ENCODE measurements at regions not wholly inside any gene's neighbourhood (a gene's known extent, or its start where the extent isn't known, plus 50 kb on each side); places are given as distances from the start of the nearest gene placed in this dataset.

- DNase-seq: no peak
These were observed 353.3 kb downstream of the C16orf95 start for GRCh38 chr16:86963600-86964575.

- no peak for DNase-seq
These were observed 352.4 kb downstream of the C16orf95 start for GRCh38 chr16:86964796-86965241.

GRCh38 chr16:86965331-86965730 lies 351.9 kb downstream of the C16orf95 start:
- no peak for DNase-seq

GRCh38 chr16:86965840-86966550 lies 351.2 kb downstream of the C16orf95 start:
- DNase-seq: no peak

- no peak for DNase-seq
These were observed 350.4 kb downstream of the C16orf95 start for GRCh38 chr16:86966777-86967176.

- DNase-seq: no peak
These were observed 348.3 kb downstream of the C16orf95 start for GRCh38 chr16:86968866-86969265.

- DNase-seq: no peak
These were observed 347.5 kb downstream of the C16orf95 start for GRCh38 chr16:86969716-86970115.

GRCh38 chr16:86970279-86970678 lies 346.9 kb downstream of the C16orf95 start:
- DNase-seq: no peak

GRCh38 chr16:86970726-86971125 lies 346.5 kb downstream of the C16orf95 start:
- DNase-seq: no peak

- DNase-seq: no peak
These were observed 345.9 kb downstream of the C16orf95 start for GRCh38 chr16:86971251-86971650.

GRCh38 chr16:86974120-86974519 lies 343.1 kb downstream of the C16orf95 start:
- DNase-seq: no peak

- peak; percentile 17 for DNase-seq
These were observed 341.7 kb downstream of the C16orf95 start for GRCh38 chr16:86975445-86975844.

GRCh38 chr16:86977076-86977676 lies 340.0 kb downstream of the C16orf95 start:
- DNase-seq: no peak

- no peak for DNase-seq
These were observed 338.7 kb downstream of the C16orf95 start for GRCh38 chr16:86978445-86979030.

- DNase-seq: no peak
These were observed 338.1 kb downstream of the C16orf95 start for GRCh38 chr16:86979061-86979460.

- no peak for DNase-seq
These were observed 337.1 kb downstream of the C16orf95 start for GRCh38 chr16:86979984-86980553.

- DNase-seq: no peak
These were observed 336.5 kb downstream of the C16orf95 start for GRCh38 chr16:86980644-86981043.

GRCh38 chr16:86982347-86982596 lies 334.9 kb downstream of the C16orf95 start:
- no peak for DNase-seq

- DNase-seq: no peak
These were observed 334.3 kb downstream of the C16orf95 start for GRCh38 chr16:86982912-86983311.

GRCh38 chr16:86983621-86984020 lies 333.6 kb downstream of the C16orf95 start:
- DNase-seq: no peak

- no peak for DNase-seq
These were observed 332.8 kb downstream of the C16orf95 start for GRCh38 chr16:86984343-86984742.

GRCh38 chr16:86984991-86985647 lies 332.1 kb downstream of the C16orf95 start:
- no peak for DNase-seq

GRCh38 chr16:86985648-86986015 lies 331.6 kb downstream of the C16orf95 start:
- DNase-seq: no peak
